OCI-LY7 (cell line): ENCODE measurements at regions not wholly inside any gene's neighbourhood (a gene's known extent, or its start where the extent isn't known, plus 50 kb on each side); places are given as distances from the start of the nearest gene placed in this dataset.

ENCODE experiments used
- EZH2phosphoT487 ChIP-seq: fragments of 200-600 bp; sonication (generic); IDR thresholded peaks from 2 replicates; pipeline ENCODE4 v1.6.1; 2018; ENCODE audit warnings: low read depth, borderline replicate concordance, mild to moderate bottlenecking, mixed run types, antibody characterized with exemption, low read length, moderate library complexity, mixed read lengths
- TF ChIP-seq, protein P1 (sequence below): fragments of 200-600 bp; sonication (generic); conservative IDR thresholded peaks from 2 replicates; pipeline ENCODE4 v1.5.1; 2014; ENCODE audit warnings: mild to moderate bottlenecking, antibody characterized with exemption, low read length, moderate library complexity, mixed read lengths

- TF ChIP-seq, protein P1, sequence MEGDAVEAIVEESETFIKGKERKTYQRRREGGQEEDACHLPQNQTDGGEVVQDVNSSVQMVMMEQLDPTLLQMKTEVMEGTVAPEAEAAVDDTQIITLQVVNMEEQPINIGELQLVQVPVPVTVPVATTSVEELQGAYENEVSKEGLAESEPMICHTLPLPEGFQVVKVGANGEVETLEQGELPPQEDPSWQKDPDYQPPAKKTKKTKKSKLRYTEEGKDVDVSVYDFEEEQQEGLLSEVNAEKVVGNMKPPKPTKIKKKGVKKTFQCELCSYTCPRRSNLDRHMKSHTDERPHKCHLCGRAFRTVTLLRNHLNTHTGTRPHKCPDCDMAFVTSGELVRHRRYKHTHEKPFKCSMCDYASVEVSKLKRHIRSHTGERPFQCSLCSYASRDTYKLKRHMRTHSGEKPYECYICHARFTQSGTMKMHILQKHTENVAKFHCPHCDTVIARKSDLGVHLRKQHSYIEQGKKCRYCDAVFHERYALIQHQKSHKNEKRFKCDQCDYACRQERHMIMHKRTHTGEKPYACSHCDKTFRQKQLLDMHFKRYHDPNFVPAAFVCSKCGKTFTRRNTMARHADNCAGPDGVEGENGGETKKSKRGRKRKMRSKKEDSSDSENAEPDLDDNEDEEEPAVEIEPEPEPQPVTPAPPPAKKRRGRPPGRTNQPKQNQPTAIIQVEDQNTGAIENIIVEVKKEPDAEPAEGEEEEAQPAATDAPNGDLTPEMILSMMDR: no peak
- no peak for TF ChIP-seq EZH2phosphoT487
Observed at GRCh38 chr14:96931751-96932150, 134.6 kb downstream of the VRK1 start.
